PC-9 (cell line): ENCODE measurements at regions not wholly inside any gene's neighbourhood (a gene's known extent, or its start where the extent isn't known, plus 50 kb on each side); places are given as distances from the start of the nearest gene placed in this dataset.

ENCODE experiments used
- BruUV-seq: library from RNA; stranded (reverse); fragments of 400-500 nt; replicated peaks from 2 replicates; lab custom pipeline; 2021; lab: Mats Ljungman, UMichigan
- CTCF ChIA-PET: fragments of 300-600 bp; sonication (Branson Sonifier 250); formaldehyde crosslinking; loops from one replicate; lab custom pipeline; 2022; ENCODE audit warnings: antibody characterized with exemption; lab: Charles Lee
- POLR2A ChIA-PET: fragments of 300-600 bp; sonication (Branson Sonifier 250); formaldehyde crosslinking; loops from one replicate; lab custom pipeline; 2022; ENCODE audit warnings: antibody characterized with exemption; ENCODE audit not compliant: unreplicated experiment; lab: Charles Lee
- DNase-seq, 2 experiments: peaks; one replicate each; pipeline versions ENCODE4 v3.0.0 to v3.0.0-alpha.2; 2015 to 2022; ENCODE audit warnings: mixed read lengths in 1 of 2
- H2AFZ ChIP-seq: fragments of 200-600 bp; sonication (generic); 2 replicates; pipeline ENCODE4 v1.8.1; 2017; ENCODE audit warnings: antibody characterized with exemption
- H3F3A ChIP-seq: fragments of 200-600 bp; sonication (generic); 2 replicates; pipeline ENCODE4 v1.8.1; 2017; ENCODE audit warnings: antibody characterized with exemption, mild to moderate bottlenecking, low read depth; ENCODE audit not compliant: insufficient read depth
- H3K27ac ChIP-seq: fragments of 200-600 bp; sonication (generic); 2 replicates; pipeline ENCODE4 v1.6.1; 2016; ENCODE audit warnings: mixed run types
- H3K27me3 ChIP-seq: fragments of 200-600 bp; sonication (generic); 2 replicates; pipeline ENCODE4 v1.6.1; 2016; ENCODE audit warnings: low read depth, mixed run types; ENCODE audit not compliant: insufficient read depth
- H3K36me3 ChIP-seq: fragments of 200-600 bp; sonication (generic); 2 replicates; pipeline ENCODE4 v1.6.1; 2016; ENCODE audit warnings: low read depth, mixed run types
- H3K4me1 ChIP-seq: fragments of 200-600 bp; sonication (generic); replicated peaks from 2 replicates; pipeline ENCODE4 v1.6.1; 2016; ENCODE audit warnings: mixed run types; ENCODE audit not compliant: insufficient read depth
- H3K4me2 ChIP-seq: fragments of 200-600 bp; sonication (generic); 2 replicates; pipeline ENCODE4 v1.6.1; 2017; ENCODE audit warnings: mixed run types
- H3K4me3 ChIP-seq: fragments of 200-600 bp; sonication (generic); 2 replicates; pipeline ENCODE4 v1.6.1; 2016; ENCODE audit warnings: mixed run types
- H3K79me2 ChIP-seq: fragments of 200-600 bp; sonication (generic); 2 replicates; pipeline ENCODE4 v1.6.1; 2017; ENCODE audit warnings: low read depth, mixed run types
- H3K9me2 ChIP-seq: fragments of 200-600 bp; sonication (generic); 2 replicates; pipeline ENCODE4 v1.8.1; 2017; ENCODE audit warnings: mild to moderate bottlenecking; ENCODE audit not compliant: insufficient read depth
- H3K9me3 ChIP-seq: fragments of 200-600 bp; sonication (generic); 2 replicates; pipeline ENCODE4 v1.8.1; 2016; ENCODE audit warnings: low read depth; ENCODE audit not compliant: insufficient read depth
- H4K20me1 ChIP-seq: fragments of 200-600 bp; sonication (generic); 2 replicates; pipeline ENCODE4 v1.8.1; 2017; ENCODE audit not compliant: insufficient read depth
- EZH2 ChIP-seq: fragments of 200-600 bp; sonication (generic); IDR thresholded peaks from 2 replicates; pipeline ENCODE4 v1.8.0; 2017; ENCODE audit warnings: antibody characterized with exemption, low read depth
- intact Hi-C: fragments of 100-400 bp; cut with micrococcal nuclease; formaldehyde crosslinking; loops from one replicate; pipeline ENCODE4 v1.10.0; 2022; ENCODE audit not compliant: unreplicated experiment
- TF ChIP-seq, protein P1 (sequence below): fragments of 200-600 bp; sonication (generic); conservative IDR thresholded peaks from 2 replicates; pipeline ENCODE4 v1.6.1; 2017; ENCODE audit warnings: mixed run types, antibody characterized with exemption, mild to moderate bottlenecking, moderate library complexity

DNA sequence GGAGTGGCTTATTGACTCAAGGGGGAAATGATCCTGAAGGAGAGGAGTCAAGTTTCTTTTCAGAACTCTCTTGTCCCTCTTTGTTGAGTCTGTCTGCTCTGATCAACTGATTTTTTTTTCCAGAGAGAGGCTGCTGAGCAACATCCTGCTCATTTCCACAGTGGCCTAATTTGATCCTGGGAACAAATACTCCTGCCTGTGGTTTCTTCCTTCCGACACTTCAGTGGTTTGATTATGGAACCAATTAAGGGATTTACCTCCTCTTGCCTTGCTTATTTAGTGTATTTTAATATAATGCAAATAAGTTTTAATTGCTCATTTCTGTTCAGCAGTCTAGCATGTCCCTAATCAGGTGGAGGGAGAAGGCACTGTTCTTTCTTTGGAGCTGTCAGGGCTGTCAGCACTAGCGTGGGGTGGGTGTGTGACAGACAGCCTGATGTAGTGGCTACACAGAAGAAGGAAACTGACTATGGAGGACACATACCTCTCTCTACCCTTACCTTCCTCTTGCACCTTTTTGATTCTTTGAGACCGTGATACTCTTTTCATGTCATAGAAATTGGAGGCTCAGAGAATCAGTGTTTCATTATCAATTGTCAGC, 344.9 kb upstream of the STXBP6 start:
- BruUV-seq: no TSS peak
- H3K9me2 ChIP-seq: no peaks in the 10 kb centered on the region
- H2AFZ ChIP-seq: no peak overlapping the region
- no peaks in the 10 kb centered on the region for H3K4me1 ChIP-seq
- ChIA-PET POLR2A (no interaction called here), CTCF (no interaction called here)
- H3F3A ChIP-seq: no peaks in the 10 kb centered on the region
- no peak overlapping the region for H3K4me3 ChIP-seq
- DNase-seq: no peak
- H4K20me1 ChIP-seq: no peaks in the 10 kb centered on the region
- no peak overlapping the region for H3K27ac ChIP-seq
- H3K9me3 ChIP-seq: no peaks in the 10 kb centered on the region
- H3K27me3 ChIP-seq: no peaks in the 10 kb centered on the region
- H3K36me3 ChIP-seq: no peaks in the 10 kb centered on the region
- H3K4me2 ChIP-seq: no peak overlapping the region
- H3K79me2 ChIP-seq: no peaks in the 10 kb centered on the region
- intact Hi-C loops: no loop called here
- TF ChIP-seq, protein P1, sequence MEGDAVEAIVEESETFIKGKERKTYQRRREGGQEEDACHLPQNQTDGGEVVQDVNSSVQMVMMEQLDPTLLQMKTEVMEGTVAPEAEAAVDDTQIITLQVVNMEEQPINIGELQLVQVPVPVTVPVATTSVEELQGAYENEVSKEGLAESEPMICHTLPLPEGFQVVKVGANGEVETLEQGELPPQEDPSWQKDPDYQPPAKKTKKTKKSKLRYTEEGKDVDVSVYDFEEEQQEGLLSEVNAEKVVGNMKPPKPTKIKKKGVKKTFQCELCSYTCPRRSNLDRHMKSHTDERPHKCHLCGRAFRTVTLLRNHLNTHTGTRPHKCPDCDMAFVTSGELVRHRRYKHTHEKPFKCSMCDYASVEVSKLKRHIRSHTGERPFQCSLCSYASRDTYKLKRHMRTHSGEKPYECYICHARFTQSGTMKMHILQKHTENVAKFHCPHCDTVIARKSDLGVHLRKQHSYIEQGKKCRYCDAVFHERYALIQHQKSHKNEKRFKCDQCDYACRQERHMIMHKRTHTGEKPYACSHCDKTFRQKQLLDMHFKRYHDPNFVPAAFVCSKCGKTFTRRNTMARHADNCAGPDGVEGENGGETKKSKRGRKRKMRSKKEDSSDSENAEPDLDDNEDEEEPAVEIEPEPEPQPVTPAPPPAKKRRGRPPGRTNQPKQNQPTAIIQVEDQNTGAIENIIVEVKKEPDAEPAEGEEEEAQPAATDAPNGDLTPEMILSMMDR: no peak
- TF ChIP-seq EZH2: no peak

DNA sequence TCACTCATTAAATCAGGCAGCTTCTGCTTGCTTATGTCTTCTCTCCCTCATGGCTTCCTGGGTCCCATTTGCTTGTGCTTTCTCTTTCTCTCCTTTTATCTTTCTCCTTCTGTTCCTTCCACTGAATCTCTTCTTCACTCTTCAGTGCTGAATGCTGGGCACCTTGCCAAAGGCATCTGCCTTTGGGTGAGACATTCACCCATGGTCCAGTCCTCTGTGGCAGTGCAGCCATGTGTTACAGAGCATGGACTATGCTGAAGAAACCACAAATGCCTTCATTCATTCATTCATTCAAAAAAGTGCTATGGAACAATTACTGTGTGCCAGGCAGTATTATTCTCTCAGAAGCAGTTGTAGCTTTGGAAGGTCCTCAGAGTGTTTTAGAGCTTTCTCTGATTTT, 344.4 kb upstream of the STXBP6 start:
- ChIA-PET CTCF (no interaction called here), POLR2A (no interaction called here)
- Histone ChIP-seq H3K4me1 (no peaks in the 10 kb centered on the region), H3K27me3 (no peaks in the 10 kb centered on the region), H3K36me3 (no peaks in the 10 kb centered on the region), H4K20me1 (no peaks in the 10 kb centered on the region), H3K27ac (no peak overlapping the region), H3K4me2 (no peak overlapping the region), H2AFZ (no peak overlapping the region), H3K9me2 (no peaks in the 10 kb centered on the region), H3K4me3 (no peak overlapping the region), H3K79me2 (no peaks in the 10 kb centered on the region), H3F3A (no peaks in the 10 kb centered on the region), H3K9me3 (no peaks in the 10 kb centered on the region)
- no peak for DNase-seq
- intact Hi-C loops: no loop called here
- no peak for TF ChIP-seq EZH2
- TF ChIP-seq, protein P1: no peak
- no TSS peak for BruUV-seq

DNA sequence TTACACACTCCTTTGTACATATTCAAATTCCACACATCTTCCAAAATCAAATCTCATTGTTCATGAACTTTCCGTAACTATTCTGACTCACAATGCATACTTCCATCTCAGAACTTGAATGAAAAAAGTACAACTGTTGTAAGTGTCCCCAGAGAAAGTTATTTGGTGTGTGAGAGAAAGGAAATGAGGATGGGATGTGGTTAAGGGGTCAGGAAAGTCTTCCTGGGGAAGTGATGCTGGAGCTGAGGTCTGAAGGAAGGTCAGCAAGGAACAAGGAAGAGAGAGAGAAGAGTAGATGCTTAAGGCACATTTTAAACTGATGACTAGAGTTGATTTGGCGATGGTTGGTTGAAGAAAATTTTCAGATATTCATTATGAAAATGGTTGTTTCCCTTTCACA, 340.0 kb upstream of the STXBP6 start:
- Histone ChIP-seq H3K27me3 (no peaks in the 10 kb centered on the region), H3F3A (no peaks in the 10 kb centered on the region), H4K20me1 (no peaks in the 10 kb centered on the region), H3K36me3 (no peaks in the 10 kb centered on the region), H2AFZ (no peak overlapping the region), H3K27ac (no peak overlapping the region), H3K4me2 (no peak overlapping the region), H3K4me3 (no peak overlapping the region), H3K4me1 (no peaks in the 10 kb centered on the region), H3K9me3 (no peaks in the 10 kb centered on the region), H3K9me2 (no peaks in the 10 kb centered on the region), H3K79me2 (no peaks in the 10 kb centered on the region)
- CTCF ChIA-PET: no interaction called here
- no peak for DNase-seq
- POLR2A ChIA-PET: no interaction called here
- intact Hi-C loops: no loop called here
- TF ChIP-seq, protein P1: no peak
- no peak for TF ChIP-seq EZH2
- BruUV-seq: no TSS peak
